HG02571 (cell line): ENCODE measurements at regions not wholly inside any gene's neighbourhood (a gene's known extent, or its start where the extent isn't known, plus 50 kb on each side); places are given as distances from the start of the nearest gene placed in this dataset.
"Not testable (repeated sequence)": the region's sequence is repeated elsewhere in the genome, so short reads cannot be mapped to it uniquely, and the experiment has no call there.

Source experiments
- ATAC-seq: cut with Tn5 transposase; IDR thresholded peaks from one replicate; pipeline ENCODE4 v1.9.1; 2021; ENCODE audit warnings: mild to moderate bottlenecking, moderate library complexity; ENCODE audit not compliant: unreplicated experiment

GRCh38 chr2:200201839-200202238 is 104.7 kb upstream of the SPATS2L start:
- ATAC-seq, result not testable (repeated sequence)

GRCh38 chr2:200203381-200203827 is 103.1 kb upstream of the SPATS2L start:
- no peak for ATAC-seq

GRCh38 chr2:200208041-200208440 is 98.5 kb upstream of the SPATS2L start:
- no peak for ATAC-seq

GRCh38 chr2:200209030-200209429 is 97.5 kb upstream of the SPATS2L start:
- no peak for ATAC-seq

- ATAC-seq, result no peak
Measured at GRCh38 chr2:200211643-200212042, 94.8 kb upstream of the SPATS2L start.

- no peak for ATAC-seq
Measured at GRCh38 chr2:200212862-200213425, 93.5 kb upstream of the SPATS2L start.

GRCh38 chr2:200216310-200216709 is 90.2 kb upstream of the SPATS2L start:
- no peak for ATAC-seq

GRCh38 chr2:200217320-200217719 is 89.2 kb upstream of the SPATS2L start:
- no peak for ATAC-seq

GRCh38 chr2:200218645-200219044 is 87.8 kb upstream of the SPATS2L start:
- ATAC-seq, result no peak

- ATAC-seq, result no peak
Measured at GRCh38 chr2:200219309-200220113, 87.0 kb upstream of the SPATS2L start.

- no peak for ATAC-seq
Measured at GRCh38 chr2:200220251-200220650, 86.2 kb upstream of the SPATS2L start.

- ATAC-seq, result no peak
Measured at GRCh38 chr2:200221055-200221955, 85.2 kb upstream of the SPATS2L start.

GRCh38 chr2:200222791-200223190 is 83.7 kb upstream of the SPATS2L start:
- no peak for ATAC-seq

- no peak for ATAC-seq
Measured at GRCh38 chr2:200223205-200223784, 83.2 kb upstream of the SPATS2L start.

- ATAC-seq, result no peak
Measured at GRCh38 chr2:200225951-200226350, 80.5 kb upstream of the SPATS2L start.

GRCh38 chr2:200226451-200227426 is 79.8 kb upstream of the SPATS2L start:
- ATAC-seq, result no peak

- ATAC-seq, result no peak
Measured at GRCh38 chr2:200230716-200231115, 75.8 kb upstream of the SPATS2L start.

- no peak for ATAC-seq
Measured at GRCh38 chr2:200235533-200235932, 71.0 kb upstream of the SPATS2L start.

- no peak for ATAC-seq
Measured at GRCh38 chr2:200239216-200239615, 67.3 kb upstream of the SPATS2L start.

- ATAC-seq, result no peak
Measured at GRCh38 chr2:200242570-200242969, 63.9 kb upstream of the SPATS2L start.
